IPS DF 6.9 (cell line): ENCODE measurements at regions not wholly inside any gene's neighbourhood (a gene's known extent, or its start where the extent isn't known, plus 50 kb on each side); places are given as distances from the start of the nearest gene placed in this dataset.

Source experiments
- DNase-seq: peaks from one replicate; pipeline ENCODE4 v3.0.0-alpha.2; 2013; ENCODE audit warnings: low read depth, low spot score
- H3K27ac ChIP-seq: one replicate; pipeline ENCODE4 v1.5.1; 2013; ENCODE audit warnings: low read length, control low read depth
- H3K27me3 ChIP-seq: 2 replicates; pipeline ENCODE4 v1.6.1; 2013; ENCODE audit warnings: mild to moderate bottlenecking, low read length; ENCODE audit not compliant: control insufficient read depth, insufficient read depth
- H3K36me3 ChIP-seq: 2 replicates; pipeline ENCODE4 v1.6.1; 2013; ENCODE audit warnings: low read length; ENCODE audit not compliant: control insufficient read depth, insufficient read depth
- H3K4me1 ChIP-seq: 2 replicates; pipeline ENCODE4 v1.6.1; 2013; ENCODE audit warnings: low read length; ENCODE audit not compliant: control insufficient read depth, insufficient read depth
- H3K4me3 ChIP-seq: 2 replicates; pipeline ENCODE4 v1.5.1; 2013; ENCODE audit warnings: mild to moderate bottlenecking, low read length
- H3K9me3 ChIP-seq: 2 replicates; pipeline ENCODE4 v1.6.1; 2013; ENCODE audit warnings: low read length, inconsistent platforms; ENCODE audit not compliant: control insufficient read depth, insufficient read depth
- WGBS: extraction: QIAGEN DNeasy Blood & Tissue Kit; methylation state at CpG from one replicate; pipeline ENCODE4 v1.1.7; 2013; ENCODE audit warnings: mixed read lengths, missing lambda C conversion rate; ENCODE audit not compliant: insufficient read length, insufficient coverage; 5-methylcytosine and 5-hydroxymethylcytosine counted together

GRCh38 chrX:34891391-34891790 is 51.2 kb upstream of the FAM47B start:
- Histone ChIP-seq H3K4me1 (no peaks in the 10 kb centered on the region), H3K9me3 (no peaks in the 10 kb centered on the region), H3K27me3 (no peaks in the 10 kb centered on the region), H3K27ac (no peak overlapping the region), H3K4me3 (no peak overlapping the region), H3K36me3 (no peaks in the 10 kb centered on the region)
- no peak for DNase-seq
- no CpG with 5 or more reads among the region's 3 CpGs for WGBS
